ENCODE measurements at regions not wholly inside any gene's neighbourhood (a gene's known extent, or its start where the extent isn't known, plus 50 kb on each side); places are given as distances from the start of the nearest gene placed in this dataset.
A peak's percentile ranks its signal among the peaks of the same experiment; 100 is the strongest.

DNA sequence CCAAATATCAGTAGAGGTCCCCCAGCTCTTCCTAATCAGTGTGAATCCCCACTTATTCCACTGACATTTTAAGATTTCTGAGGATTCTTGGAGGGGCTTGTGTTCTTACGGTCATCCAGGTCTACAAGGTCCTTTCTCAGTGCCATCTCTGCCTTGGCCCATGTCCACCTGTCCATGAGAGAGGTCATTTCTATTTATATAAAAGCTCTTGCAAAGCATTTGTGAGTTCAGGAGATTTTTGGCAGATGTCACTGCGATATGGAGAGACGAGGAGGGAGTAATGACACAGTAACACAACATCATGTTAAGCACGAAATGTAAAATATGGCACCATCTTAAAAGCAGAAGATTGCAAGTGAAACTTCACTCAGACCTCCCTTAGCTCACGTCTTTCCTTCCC is 144.6 kb upstream of the NFIA start:
- no peak overlapping the region for H4K5ac ChIP-seq (ENCODE audit: insufficient read length, low read depth, low read length)
- no peak overlapping the region for H2BK12ac ChIP-seq (ENCODE audit: insufficient read length, low read depth, low read length)
- no peaks in the 10 kb centered on the region for H3K27me3 ChIP-seq (ENCODE audit: insufficient read depth, low read length)
- no peak overlapping the region for H3K14ac ChIP-seq (ENCODE audit: insufficient read depth, low read length)
- H4K8ac ChIP-seq (replicated peaks; ENCODE audit: insufficient read length, low read depth, low read length), result no peak overlapping the region
- H3K79me1 ChIP-seq (ENCODE audit: insufficient read depth, low read depth, low read length, poor library complexity, severe bottlenecking), result no peaks in the 10 kb centered on the region
- DNase-seq, result no peak
- H3K27ac Mint-ChIP-seq, result peak overlapping the region in 1 of 3 experiments; percentile 27; a peak in 1 of 7 replicates
- no peaks in the 10 kb centered on the region; a peak in 1 of 7 replicates for H3K36me3 Mint-ChIP-seq (ENCODE audit: insufficient read depth in 1 of 3, low read depth in 3 of 3)
- peaks cover 6% of the 10 kb centered on the region; the same call in 1 of the 2 replicates for H3K4me1 ChIP-seq (ENCODE audit: insufficient read depth, low read length)
- no peak overlapping the region for H3K4ac ChIP-seq (ENCODE audit: low read depth, low read length)
- H3K23ac ChIP-seq (ENCODE audit: insufficient read length, low read depth, low read length), result no peak overlapping the region
- TF ChIP-seq, protein P1, sequence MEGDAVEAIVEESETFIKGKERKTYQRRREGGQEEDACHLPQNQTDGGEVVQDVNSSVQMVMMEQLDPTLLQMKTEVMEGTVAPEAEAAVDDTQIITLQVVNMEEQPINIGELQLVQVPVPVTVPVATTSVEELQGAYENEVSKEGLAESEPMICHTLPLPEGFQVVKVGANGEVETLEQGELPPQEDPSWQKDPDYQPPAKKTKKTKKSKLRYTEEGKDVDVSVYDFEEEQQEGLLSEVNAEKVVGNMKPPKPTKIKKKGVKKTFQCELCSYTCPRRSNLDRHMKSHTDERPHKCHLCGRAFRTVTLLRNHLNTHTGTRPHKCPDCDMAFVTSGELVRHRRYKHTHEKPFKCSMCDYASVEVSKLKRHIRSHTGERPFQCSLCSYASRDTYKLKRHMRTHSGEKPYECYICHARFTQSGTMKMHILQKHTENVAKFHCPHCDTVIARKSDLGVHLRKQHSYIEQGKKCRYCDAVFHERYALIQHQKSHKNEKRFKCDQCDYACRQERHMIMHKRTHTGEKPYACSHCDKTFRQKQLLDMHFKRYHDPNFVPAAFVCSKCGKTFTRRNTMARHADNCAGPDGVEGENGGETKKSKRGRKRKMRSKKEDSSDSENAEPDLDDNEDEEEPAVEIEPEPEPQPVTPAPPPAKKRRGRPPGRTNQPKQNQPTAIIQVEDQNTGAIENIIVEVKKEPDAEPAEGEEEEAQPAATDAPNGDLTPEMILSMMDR (conservative IDR thresholded peaks at IDR 0.05), result no peak
- H2AK5ac ChIP-seq (ENCODE audit: insufficient read length, low read length), result no peak overlapping the region
- no peak overlapping the region for H3K18ac ChIP-seq (ENCODE audit: insufficient read length, low read depth, low read length)
- no peak overlapping the region for H3K4me3 Mint-ChIP-seq
- no CpG with 5 or more reads among the region's 5 CpGs for WGBS (ENCODE audit: extremely low coverage, insufficient read length, low lambda C conversion rate)
- no peak overlapping the region for H3T11ph ChIP-seq (ENCODE audit: low read length)
- H3K9me3 ChIP-seq (ENCODE audit: control insufficient read depth, low read depth, low read length), result no peaks in the 10 kb centered on the region
- no peak overlapping the region for H3K4me2 ChIP-seq (ENCODE audit: insufficient read depth, insufficient read length, low read length)
- H3K9me3 Mint-ChIP-seq, result no peaks in the 10 kb centered on the region
- no peaks in the 10 kb centered on the region for H3K79me2 ChIP-seq (ENCODE audit: insufficient read depth, low read length)
- H2BK5ac ChIP-seq (ENCODE audit: insufficient read length, low read length), result no peak overlapping the region
- peaks cover 41 to 64% of the 10 kb centered on the region in 2 experiments for H3K4me1 Mint-ChIP-seq
- H3K23me2 ChIP-seq (ENCODE audit: insufficient read length, low read depth, low read length, poor library complexity, severe bottlenecking), result no peaks in the 10 kb centered on the region
- no peak overlapping the region for H3K56ac ChIP-seq (ENCODE audit: insufficient read length, low read depth, low read length)
- no peak overlapping the region for H3K27ac ChIP-seq (ENCODE audit: insufficient read length, low read depth, low read length)
- no peaks in the 10 kb centered on the region for H4K20me1 ChIP-seq (ENCODE audit: control insufficient read depth, insufficient read depth, insufficient read length)
- H2BK20ac ChIP-seq (ENCODE audit: low read depth, low read length, poor library complexity, severe bottlenecking), result no peak overlapping the region
- no peak overlapping the region for H2BK120ac ChIP-seq (ENCODE audit: low read depth, low read length, poor library complexity, severe bottlenecking)
- peaks cover 1% of the 10 kb centered on the region for H3K27me3 Mint-ChIP-seq (ENCODE audit: low read depth)
- no peak overlapping the region for H3K9ac ChIP-seq (ENCODE audit: extremely low read depth, insufficient read length, low read length)
- H2BK15ac ChIP-seq (ENCODE audit: low read depth, low read length), result no peak overlapping the region
- H4K91ac ChIP-seq (ENCODE audit: insufficient read length, low read depth, low read length), result no peak overlapping the region
- H2AFZ ChIP-seq (ENCODE audit: low read length), result no peak overlapping the region
